IPS DF 4.7 (cell line): ENCODE measurements at regions not wholly inside any gene's neighbourhood (a gene's known extent, or its start where the extent isn't known, plus 50 kb on each side); places are given as distances from the start of the nearest gene placed in this dataset.

Source experiments
- DNase-seq: peaks from one replicate; pipeline ENCODE4 v3.0.0-alpha.2; 2013; ENCODE audit warnings: low spot score; ENCODE audit errors: extremely low read depth

- no peak for DNase-seq
Observed at GRCh38 chr16:86902656-86903001, 324.3 kb downstream of the FOXL1 start.

GRCh38 chr16:86903068-86903467 is 324.7 kb downstream of the FOXL1 start:
- DNase-seq: no peak

DNA sequence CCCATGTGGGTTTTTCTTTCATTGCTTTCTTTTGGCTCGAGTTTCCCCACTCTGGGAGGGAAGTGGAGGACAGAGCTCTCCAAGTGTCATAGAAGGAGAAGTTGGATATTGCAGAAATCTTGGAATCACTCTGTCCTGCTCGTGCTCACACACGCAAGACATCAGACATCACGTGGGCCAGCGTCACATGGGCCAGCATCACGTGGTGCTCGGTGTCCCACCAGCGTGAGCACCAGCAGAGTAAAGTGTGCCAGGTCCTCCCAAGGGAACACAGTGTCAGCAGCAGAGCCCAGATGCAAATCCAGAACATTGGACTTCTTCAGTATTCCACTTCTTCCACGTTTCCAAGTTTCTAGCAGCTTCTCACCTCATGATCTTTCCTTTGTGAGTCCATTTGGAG is 327.0 kb downstream of the FOXL1 start:
- DNase-seq: no peak

DNA sequence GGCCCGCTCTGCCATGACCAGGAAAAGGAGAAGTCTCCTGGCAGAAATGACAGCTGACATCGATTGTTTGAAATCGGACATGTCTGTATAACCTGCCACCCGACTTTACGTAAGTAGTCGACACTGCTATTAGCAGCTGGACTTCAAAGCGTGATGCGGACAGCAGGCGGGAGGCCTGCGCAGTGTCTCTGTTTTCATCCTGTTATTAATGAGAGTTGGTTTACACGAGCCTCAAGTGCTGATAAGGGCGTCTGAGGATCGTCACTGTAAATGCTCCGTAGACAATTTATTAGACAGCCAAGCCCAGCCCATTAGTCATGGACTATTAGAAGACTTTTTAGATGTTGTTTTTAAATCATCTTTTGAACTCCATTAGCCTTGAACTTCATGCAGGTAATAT is 328.3 kb downstream of the FOXL1 start:
- no peak for DNase-seq

DNA sequence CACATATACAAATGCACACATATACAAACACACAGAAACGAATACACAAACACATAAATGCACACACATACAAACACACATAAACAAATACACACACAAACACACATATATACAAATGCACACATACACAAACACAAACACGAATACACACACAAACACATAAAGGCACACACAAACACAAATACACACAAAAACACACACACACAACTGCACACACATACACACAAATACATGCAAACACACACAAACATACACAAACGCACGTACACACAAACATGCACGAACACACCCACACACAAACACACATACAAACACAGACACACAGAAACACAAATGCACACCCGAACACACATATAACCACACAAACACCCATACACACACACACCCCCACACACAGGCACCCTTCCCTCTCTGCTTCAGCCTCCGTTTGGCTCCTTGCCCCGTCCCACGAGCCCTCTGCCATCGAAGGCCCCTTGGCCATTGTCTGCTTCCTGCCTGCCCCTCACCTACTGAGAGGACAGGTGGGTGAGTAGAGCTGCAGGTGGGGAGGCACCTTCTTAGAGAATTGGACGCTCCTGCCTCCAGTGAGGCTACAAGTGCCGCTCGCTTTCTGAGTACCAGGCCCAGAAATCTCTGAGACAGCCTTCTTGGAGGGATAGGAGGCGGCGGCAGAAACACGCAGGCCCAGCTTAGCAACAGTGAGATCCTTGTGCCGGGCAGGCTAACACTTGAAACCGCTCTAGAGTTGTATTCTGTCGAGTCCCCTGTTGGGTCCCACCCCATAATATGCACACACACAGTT is 331.2 kb downstream of the FOXL1 start:
- no peak for DNase-seq

DNA sequence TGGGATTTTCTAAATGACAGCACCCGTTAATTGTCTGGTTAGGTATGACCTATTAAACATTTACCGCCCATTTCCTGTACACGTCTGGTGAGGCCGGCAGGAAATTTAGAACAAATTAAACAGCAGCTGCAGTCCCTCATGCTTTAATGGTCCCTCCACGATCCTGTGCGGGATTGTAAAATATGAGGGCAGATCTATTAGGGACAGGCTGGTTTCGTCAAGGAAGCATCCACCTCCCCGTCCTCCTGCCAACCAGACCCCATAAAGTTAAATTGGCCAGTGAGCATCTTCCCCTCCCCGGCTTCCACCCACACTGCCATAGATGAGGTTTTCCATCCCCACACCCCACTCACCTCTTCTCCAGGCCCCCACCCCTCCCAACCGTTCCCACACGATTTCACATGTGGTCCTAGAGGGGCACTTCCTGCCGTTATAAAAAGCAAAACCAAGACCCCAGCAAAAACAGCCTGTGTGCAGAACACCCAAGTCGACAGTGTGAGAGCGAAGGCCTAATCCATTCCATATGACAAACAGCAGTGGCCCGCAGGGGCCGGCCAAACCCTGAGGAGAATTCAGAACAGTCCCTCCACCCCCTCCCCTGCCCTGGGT is 331.9 kb downstream of the FOXL1 start:
- DNase-seq: no peak

DNA sequence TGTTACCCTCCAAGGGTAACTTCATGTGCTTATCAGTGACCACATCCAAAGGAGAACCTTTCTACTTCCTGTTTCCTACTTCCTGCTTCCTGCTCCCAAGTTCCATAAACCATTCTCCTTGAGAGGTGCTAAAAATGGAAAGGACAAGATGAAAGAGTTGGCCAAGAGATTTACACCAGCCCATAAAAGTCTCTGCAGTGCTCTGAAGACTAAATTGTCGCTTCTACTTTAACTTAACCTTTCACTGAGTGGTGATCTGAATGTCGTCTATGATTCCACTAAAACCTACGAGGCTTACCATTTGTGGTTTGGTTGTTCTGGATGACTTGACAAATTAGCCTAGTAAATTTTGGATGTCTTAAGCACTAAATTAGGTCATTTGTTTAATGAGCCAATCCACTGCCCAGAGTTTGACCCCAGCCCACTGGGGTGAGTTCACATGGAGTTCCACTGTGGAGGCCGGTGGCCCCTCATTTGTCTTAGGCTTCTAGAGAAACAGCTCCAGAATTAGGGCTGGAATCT is 333.1 kb downstream of the FOXL1 start:
- DNase-seq: no peak

DNA sequence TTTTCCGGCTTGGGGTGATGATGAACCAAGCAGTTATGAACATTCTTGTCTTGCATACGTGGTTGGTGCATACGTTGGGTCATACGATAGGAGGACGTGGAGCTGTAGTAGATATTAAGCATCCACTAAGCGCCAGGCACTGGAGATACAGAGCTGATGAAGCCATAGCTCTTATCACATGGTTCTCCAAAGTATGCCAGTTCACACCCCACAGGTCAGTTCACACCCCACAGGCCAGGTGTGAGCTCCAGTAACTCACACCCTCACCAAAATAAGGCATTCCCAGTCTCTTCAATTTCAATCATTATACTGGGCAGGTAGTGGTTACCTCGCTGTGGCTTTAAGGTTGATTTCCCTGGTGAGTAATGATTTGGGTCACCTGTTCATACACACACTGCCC is 335.5 kb downstream of the FOXL1 start:
- no peak for DNase-seq

- no peak for DNase-seq
Observed at GRCh38 chr16:86914876-86915717, 336.7 kb downstream of the FOXL1 start.

DNA sequence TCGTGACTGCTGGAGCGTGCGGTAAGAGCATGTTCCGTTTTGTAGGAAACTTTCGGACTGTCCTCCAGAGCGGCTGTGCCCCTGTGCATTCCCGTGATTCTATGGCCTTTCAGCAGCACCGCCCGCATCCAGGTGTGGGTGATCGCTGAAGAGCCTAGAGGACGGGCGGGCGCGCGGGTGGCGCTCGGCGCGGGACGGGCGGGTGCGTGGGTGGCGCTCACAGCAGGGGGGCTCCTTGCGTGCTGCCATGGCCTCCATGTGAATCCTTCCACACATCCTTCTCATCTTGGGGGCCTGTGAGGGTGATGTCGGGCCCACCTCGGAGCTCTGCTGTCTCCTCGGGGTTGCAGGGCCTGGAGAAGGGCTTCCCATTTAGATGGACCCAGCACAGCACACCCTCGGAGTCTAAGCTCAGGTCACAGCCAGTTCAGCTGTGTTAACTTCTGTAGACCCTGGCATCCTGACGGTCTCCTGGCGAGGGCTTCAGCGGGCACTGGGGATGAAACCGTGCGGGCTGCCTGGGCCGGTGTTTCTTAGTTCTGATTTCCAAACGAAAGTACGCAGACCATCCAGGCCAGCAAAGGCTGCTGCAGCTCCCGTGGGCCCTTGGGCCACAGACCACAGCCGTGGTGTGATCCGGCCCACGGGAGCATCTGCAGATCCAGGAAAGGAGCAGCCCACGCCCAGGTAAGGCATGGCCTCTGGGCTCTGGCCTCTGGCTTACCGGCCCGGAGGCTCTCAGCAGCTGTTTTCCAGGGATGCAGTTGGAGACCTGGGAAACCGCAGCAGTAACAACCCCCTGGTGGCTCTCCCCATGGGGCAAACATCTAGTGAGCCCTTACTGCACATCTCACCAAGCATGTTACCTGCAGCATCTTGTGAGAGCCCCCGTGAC is 339.4 kb downstream of the FOXL1 start:
- DNase-seq: no peak

DNA sequence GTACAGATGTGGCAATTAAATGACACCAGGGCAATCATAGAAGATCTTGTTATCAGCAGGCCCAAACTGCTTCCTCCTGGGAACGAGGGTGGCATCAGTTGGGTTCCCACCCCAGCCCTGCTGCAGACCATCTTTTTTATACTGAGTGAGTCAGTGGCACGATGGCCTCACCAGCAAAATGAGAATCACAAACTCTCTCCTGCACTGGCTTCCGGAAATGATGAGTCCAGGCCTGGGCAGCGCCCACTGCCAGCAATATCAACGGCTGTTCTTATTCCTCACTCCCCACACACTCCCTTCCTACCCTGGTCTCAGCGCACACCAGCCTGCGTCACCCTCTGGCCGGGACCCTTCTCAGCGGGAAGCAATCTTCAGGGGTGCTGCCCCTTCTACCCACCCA is 340.3 kb downstream of the FOXL1 start:
- no peak for DNase-seq

DNA sequence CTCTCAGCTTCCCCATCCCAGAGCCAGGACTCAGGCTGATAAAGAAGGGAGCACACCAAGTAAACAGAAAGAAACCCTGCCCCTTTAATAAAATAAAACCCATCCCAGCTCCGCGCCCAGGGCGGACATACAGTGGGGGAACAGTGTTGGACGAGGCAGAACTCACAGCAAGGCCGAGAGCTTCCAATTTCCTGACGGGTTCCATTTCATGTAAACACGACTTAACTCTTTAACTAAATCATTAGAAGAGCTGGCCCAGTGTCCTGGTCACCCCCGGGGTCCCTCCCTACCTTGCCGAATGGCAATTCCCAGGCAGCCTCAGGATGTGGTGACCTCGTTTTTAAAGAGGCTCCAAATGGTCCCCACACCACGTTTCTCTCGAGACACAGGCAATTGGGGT is 340.7 kb downstream of the FOXL1 start:
- DNase-seq: no peak

DNA sequence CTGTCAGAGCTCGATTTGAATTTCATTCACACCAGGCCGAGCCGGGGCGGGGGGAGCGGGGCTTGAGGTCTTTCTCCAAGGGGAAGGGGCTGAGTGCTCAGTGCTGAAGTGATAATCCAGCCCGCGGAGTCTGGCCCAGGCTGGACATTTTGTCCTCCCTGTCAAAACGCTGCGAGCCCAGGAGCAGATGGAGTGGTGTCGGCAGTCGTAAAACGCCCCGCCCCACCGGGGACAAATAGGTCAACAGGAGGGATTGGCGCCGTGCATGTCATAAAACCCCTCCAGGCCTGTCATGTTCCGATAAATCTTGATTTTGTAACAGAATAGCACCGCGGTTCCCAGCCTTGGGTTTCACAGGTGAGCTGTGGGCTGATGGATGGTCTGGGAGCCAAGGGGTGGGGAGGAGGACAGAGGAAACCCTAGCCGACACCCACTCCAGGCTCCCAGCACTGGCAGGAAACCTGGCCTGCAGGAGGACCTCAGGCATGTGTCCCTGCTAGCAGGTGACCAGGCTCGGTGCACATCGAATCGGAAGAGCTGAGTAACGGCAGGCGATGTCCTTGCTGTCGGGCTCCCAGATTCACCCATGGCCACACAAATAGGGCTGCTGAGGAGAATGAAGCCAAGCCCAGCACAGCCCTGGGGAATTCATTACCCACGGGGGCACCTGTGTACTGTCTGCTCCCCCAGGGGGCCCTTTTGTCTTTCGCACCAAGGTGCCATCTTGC is 341.4 kb downstream of the FOXL1 start:
- no peak for DNase-seq

- no peak for DNase-seq
Observed at GRCh38 chr16:86921289-86921688, 342.9 kb downstream of the FOXL1 start.

- DNase-seq: no peak
Observed at GRCh38 chr16:86922311-86922710, 344.0 kb downstream of the FOXL1 start.

- DNase-seq: no peak
Observed at GRCh38 chr16:86923656-86924055, 345.3 kb downstream of the FOXL1 start.

- DNase-seq: no peak
Observed at GRCh38 chr16:86924537-86924936, 346.2 kb downstream of the FOXL1 start.

GRCh38 chr16:86925067-86925791 is 346.9 kb downstream of the FOXL1 start:
- DNase-seq: no peak

DNA sequence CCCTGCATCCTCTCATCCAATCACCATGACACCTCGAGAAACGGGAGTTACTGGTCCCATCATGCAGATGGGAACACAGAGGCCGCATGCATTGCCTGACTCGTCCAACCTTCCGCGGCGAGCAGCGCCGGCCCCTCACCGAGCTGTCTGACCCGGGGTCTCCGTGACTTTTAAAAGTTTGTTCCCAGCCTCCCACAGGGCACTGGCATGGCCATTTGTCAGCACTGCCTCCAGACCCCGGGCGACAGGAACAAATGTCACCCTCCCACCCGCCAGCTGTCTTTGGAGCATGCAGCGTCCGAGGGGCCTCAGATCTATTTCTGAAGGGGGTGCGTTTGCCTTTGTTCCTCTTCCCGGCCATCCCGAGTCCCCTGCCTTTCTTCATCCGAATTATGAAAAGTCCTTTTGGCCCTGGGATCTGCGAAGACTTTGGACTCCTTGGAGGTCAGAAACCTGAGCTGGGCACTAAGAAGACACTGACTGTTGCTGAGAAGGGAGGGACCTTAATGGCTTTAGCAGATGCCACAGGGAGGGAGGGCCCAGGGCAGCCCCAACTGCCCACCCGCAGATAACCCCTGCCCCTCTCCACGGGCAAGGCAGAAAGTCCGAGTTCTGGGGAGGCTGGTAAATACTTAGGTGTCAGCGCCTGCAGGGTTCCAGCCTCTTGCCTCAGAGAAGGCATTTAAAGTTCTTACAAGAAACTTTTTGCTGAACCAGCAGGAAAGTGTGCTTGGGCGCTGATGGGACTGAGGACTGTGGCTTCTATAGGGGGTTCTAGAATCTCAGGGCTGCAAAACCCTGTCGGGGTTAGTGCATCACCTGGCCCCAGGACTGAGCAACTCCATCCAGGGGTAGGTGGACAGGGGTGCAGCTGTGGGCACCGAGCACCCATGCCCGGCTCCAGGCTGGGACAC is 348.1 kb downstream of the FOXL1 start:
- DNase-seq: no peak
